Stimulated activated CD4-positive, alpha-beta T cell treated with anti-CD3 and anti-CD28 coated beads, Interleukin-1b, Interleukin-23, amount 100 ng/mL, for 4 hours (primary cell): ENCODE measurements at regions not wholly inside any gene's neighbourhood (a gene's known extent, or its start where the extent isn't known, plus 50 kb on each side); places are given as distances from the start of the nearest gene placed in this dataset.
"Not testable (repeated sequence)": the region's sequence is repeated elsewhere in the genome, so short reads cannot be mapped to it uniquely, and the experiment has no call there.

Experiments used
- DNase-seq, 2 donors: peaks; one replicate each; pipeline ENCODE4 v3.0.0-alpha.2; 2020; ENCODE audit warnings: low read depth in 2 of 2

GRCh38 chr6:141077355-141078333, 1055.1 kb upstream of the GJE1 start:
- no peak for DNase-seq

- no peak for DNase-seq
These were observed 1075.0 kb upstream of the GJE1 start for GRCh38 chr6:141057761-141058160.

- no peak for DNase-seq
These were observed 1075.6 kb upstream of the GJE1 start for GRCh38 chr6:141056945-141057625.

- DNase-seq, result no peak
These were observed 1082.3 kb upstream of the GJE1 start for GRCh38 chr6:141050471-141050870.

GRCh38 chr6:141048451-141048850, 1084.3 kb upstream of the GJE1 start:
- DNase-seq, result no peak

GRCh38 chr6:141046496-141046895, 1086.2 kb upstream of the GJE1 start:
- DNase-seq, result not testable (repeated sequence)

- no peak for DNase-seq
These were observed 1091.1 kb upstream of the GJE1 start for GRCh38 chr6:141041596-141042087.

- DNase-seq, result no peak
These were observed 1097.2 kb upstream of the GJE1 start for GRCh38 chr6:141035312-141036200.

- DNase-seq, result no peak
These were observed 1099.6 kb upstream of the GJE1 start for GRCh38 chr6:141033101-141033500.

GRCh38 chr6:141029908-141030307, 1102.8 kb upstream of the GJE1 start:
- no peak for DNase-seq

GRCh38 chr6:141028791-141029280, 1103.9 kb upstream of the GJE1 start:
- no peak for DNase-seq

GRCh38 chr6:141026504-141026903, 1106.2 kb upstream of the GJE1 start:
- no peak for DNase-seq

- DNase-seq, result no peak
These were observed 1108.2 kb upstream of the GJE1 start for GRCh38 chr6:141024526-141024925.

- no peak for DNase-seq
These were observed 1114.8 kb upstream of the GJE1 start for GRCh38 chr6:141017941-141018340.

GRCh38 chr6:141000917-141001316, 1131.8 kb upstream of the GJE1 start:
- no peak for DNase-seq

- DNase-seq, result no peak
These were observed 1139.2 kb upstream of the GJE1 start for GRCh38 chr6:140993515-140993914.

- no peak for DNase-seq
These were observed 1140.0 kb upstream of the GJE1 start for GRCh38 chr6:140992678-140993077.

GRCh38 chr6:140988780-140989179, 1143.9 kb upstream of the GJE1 start:
- no peak for DNase-seq

GRCh38 chr6:140987364-140988155, 1145.2 kb upstream of the GJE1 start:
- no peak for DNase-seq

- DNase-seq, result no peak
These were observed 1146.9 kb upstream of the GJE1 start for GRCh38 chr6:140985679-140986275.
